NOMO-1 (cell line): ENCODE measurements at regions not wholly inside any gene's neighbourhood (a gene's known extent, or its start where the extent isn't known, plus 50 kb on each side); places are given as distances from the start of the nearest gene placed in this dataset.

Source experiments
- DNase-seq, 2 experiments: peaks; one replicate each; lab custom pipeline; 2025; ENCODE audit not compliant: unreplicated experiment in 2 of 2; lab: John Stamatoyannopoulos, UW

DNA sequence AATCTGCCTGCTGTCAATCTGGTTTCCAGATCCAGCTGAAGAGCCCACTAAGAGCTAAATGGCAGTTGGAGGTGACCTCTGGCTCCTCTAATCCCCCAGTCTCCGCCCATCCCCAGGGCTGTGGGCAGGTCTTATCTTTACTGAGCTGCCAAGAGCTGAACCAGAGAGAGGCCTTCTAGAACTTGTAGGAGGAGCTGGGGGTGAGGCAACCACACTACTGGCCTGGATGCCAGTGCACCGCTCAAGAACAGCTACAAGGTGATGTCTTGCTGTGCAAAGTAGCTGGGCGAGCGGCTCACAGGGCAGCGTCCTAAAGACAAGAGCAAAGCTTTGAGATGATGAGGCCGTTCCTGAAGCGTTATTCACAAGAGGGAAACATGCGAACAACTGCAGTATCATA is 374.6 kb downstream of the CTTN start:
- no peak for DNase-seq

DNA sequence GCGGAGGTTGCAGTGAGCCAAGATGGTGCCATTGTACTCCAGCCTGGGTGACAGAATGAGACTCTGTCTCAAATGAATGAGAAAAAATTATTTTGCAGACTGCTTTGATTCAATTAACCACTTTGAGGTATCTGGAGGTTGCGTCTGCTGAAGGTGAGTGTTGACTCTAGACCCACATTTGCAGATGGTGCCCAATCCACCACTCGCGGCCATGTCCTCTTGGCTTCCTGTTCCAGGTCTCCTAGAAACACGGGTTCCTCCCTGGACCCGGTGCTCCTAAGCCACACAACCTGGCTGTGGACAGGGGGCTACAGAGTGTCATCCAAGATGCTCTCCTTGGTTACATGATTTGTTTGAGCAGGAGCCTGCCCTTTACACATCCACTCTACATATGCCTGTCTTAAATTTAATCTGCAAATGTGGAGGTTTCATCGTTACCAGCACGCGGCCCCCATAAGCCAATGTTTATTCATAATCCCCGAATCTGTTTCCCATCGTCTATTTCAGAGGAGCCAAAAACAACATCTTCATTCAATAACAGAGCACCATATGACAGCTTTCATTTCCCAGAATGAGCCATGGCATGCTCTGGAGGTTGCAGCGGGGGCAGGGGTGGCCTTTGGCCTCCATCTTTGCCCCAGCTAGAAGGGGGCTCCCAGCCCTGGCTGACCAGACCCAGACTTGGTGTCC is 377.2 kb downstream of the CTTN start:
- no peak for DNase-seq

DNA sequence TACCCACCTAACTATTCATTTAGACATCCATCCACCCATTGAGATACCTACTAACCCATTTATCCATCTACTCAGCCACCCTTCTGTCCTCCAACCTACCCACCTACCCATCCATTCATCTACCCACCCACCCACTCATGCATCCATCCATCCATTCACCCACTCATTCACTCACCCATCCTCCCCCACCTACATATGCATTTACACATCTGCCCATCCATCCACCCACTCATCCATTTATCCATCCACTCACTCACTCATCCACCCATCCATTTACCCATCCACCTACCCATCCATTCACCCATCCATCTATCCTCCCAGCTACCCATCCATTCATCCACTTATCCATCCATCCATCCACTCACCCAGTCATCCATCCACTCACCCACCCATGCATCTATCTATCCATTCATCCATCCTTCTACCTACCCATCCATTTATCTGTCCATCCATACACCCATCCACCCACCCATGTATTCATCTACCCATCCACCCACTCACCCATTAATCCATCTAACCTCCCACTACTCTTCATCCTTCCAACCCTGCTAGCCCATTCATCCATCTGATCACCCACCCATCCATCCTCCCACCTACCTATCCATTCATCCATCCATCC is 378.7 kb downstream of the CTTN start:
- no peak for DNase-seq

DNA sequence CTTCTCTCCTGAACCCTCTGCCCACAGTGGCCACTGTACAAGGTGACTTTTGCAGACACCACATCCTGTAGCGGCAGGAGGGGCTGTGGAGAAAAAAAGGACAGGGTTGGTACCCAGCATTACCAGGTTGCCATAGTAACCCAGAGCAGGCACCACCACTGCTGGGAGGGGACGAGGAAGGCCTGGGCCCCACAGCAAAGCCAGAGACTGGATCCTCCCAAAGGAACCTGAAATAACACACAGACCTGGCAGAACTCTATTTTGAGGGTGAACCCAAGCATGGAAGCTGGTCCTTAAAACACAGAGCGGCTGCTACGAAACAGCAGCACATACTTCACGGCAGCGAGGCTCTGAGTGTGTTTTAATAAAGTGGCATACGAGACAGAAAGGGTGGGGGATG is 380.6 kb downstream of the CTTN start:
- no peak for DNase-seq

DNA sequence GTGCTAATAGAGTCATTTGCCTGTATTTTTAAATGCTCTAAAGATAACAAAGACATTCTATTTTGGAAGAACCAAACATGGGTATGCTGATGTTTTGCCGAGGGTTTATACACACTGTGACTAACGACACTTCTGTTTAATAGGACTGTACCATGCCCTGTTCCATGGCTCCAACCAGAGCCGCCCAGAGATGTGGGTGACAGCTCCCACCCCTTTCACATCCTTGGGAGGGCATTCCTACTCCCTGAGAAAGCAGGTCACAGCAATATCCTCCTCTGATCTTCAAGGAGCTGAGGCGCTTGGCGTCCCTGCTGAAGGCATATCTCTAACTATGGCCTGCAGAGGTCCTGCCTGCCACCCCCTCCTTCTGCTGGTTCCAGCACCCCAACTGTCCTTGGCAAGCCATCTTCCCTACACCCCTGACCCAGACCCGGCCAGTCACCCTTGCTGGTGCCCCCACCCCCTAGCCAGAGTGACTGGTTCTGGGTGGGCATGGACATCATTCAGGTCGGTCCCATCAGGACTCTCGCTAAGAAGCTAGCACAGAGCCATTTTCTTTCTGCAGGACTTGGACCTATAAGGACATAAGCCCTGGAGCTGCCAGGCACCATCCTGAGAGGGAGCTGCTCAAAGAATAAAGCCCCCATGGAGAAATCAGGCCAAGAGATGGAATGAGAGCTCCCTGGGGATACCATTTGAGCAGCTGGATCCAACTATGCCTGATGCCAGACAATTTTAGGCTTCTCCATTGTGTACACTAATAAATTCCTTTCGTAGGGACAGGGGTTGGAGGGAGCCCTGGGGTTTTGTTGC is 381.3 kb downstream of the CTTN start:
- no peak for DNase-seq

DNA sequence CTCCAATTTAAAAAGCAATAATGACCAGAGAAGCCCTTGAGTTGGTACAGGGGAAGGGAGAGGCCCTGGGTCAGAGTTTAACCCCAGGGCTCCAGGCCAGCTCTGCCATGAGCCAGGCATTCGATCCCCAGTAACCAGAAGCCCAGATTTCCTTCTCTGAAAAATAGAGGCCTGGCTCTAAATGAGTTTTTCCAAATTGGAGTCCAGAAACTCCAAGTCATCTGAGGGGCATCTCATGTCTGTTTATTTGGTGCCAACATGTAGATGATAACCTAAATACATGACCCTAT is 381.9 kb downstream of the CTTN start:
- DNase-seq, result no peak

DNA sequence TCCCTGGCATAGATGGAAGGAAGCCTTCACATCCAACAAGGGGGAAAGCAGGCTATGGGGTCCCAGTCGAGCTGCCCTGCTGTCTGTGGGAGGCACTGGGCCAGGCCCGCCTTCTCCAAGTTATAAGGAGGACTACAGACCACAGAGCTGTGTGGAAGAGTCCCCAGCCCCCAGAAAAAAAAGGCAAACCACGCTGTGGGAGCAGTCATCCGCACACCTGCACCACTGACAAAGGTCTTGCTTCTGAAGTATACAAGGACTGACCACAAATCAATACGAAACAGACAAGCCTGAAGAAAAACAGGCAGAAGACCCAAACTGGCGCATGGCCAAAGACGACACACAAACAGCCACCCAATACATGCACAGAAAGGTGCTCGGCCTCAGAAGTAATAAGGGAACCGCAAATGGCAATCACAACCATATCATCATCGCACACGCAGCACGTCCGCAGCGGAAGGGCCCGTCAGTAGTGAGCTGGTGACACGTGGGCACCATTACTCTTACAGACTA is 384.1 kb downstream of the CTTN start:
- DNase-seq, result no peak

DNA sequence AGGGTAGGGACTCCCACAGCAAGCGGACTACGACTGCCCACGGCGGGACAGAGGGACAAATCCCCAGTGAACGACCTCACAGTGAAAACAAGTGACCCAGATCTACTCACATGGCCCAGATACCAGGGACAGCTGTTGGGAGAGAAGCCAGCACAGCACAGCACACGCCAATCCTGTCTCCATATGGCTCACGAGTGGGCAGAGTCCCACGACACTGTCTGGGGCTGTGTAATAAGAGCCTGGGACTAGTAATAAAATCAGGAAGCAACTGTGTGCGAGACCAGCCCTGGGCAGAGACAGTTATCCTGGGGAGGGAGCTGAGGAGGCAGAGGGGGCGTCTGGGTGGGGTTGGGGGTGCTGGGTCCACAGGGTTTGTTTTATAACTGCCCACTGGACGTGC is 385.0 kb downstream of the CTTN start:
- DNase-seq, result no peak

DNA sequence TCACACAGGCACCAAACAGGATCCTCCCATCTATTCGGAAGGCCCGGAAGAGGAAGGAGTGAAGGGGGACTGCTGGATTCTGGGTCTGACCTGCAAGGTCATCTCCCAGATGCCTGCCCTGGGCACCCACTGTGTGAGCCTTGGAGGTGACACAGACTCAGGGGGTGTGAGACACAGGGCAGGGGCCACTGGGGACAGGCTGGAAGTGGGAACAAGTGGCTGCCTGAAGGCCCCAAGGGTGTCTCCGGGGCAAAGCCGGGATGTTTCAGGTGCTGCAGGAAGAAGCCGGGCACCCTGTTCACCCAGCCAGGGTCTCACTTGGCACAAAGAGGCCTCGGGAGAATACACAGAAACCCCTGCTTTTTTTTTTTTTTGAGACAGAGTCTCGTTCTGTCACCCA is 385.5 kb downstream of the CTTN start:
- DNase-seq, result no peak

DNA sequence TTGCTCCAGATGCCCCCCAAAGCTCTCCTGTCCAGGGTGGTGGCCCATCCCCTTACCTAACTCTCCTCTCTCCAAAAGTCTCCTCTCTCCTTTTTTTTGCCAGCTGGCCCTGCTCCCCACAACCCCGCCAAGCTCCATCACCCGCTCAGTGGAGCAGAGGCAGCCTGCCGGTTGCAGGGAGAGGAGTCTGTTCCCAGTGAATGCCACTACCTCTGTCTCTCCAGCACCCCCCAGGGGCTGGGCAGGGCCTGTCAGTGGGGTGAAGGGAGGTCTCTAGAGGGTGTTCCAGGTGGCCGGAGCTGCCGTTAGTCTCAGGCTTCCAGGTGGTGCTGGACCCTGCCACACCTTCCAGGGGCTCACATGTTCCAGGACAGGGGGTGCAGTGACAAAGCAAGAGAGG is 387.0 kb downstream of the CTTN start:
- no peak for DNase-seq

DNA sequence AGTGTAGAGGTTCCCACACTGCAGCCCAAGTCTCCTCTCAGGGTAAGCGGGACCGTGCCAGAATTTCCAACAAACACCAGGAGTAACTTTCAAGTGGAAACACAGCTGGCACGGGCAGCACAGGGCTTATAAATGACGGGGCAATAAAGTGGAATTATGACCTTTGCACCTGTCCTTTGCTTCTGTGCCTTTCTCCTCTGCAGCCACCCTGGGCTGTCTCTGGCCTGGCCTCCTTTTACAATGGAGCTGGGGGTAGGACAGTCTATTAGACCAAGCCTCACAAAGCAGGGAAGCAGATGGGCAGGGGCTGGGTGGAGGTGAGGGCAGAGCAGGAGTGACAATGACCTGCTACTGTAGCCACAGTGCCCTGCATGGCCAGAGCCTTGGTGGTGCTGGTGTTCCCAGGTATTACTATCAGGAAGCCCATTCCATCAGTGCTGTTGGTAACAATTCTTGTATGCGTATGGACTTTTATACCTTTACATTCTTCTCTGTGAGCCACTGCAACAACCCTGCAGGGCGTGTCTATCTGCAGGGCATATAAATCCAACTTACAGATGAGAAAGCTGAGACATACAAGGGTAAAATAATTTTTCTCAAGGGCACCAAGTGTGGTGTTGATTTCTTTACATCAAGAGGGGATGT is 387.8 kb downstream of the CTTN start:
- DNase-seq, result no peak

DNA sequence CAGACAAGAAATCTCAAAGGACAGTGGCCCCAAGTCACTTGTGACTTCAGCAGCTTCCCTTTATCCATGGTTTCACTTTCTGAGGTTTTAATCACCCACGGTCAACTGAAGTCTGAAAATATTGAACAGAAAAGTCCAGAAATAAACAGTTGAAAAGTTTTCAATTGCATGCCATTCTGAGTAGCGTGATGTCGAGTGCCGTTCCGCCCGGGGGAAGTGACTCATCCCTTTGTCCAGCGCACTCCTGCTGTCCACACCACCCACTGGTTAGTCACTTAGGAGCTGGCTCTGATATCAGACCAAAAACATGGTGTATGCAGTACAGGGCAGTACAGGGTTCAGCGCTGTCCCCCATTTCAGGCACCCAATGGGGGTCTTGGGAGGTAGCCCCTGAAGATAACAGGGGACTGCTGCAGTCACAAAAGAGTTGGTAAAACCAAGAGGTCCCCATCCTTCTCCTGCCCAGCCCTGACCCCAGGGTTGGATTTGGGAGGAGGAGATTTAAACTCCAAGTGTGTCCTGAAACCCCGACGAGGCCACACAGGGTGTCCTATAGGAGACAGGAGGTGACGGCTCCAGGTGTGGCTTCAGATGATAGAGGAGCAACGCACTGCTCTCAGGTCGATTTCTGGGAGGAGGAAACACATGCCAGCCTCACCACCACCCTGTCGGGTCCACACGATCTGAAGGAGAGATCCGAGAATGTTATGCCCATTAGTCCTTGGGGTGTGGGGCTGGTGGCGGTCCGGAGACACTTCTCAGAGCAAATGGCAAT is 390.1 kb downstream of the CTTN start:
- DNase-seq, result no peak

DNA sequence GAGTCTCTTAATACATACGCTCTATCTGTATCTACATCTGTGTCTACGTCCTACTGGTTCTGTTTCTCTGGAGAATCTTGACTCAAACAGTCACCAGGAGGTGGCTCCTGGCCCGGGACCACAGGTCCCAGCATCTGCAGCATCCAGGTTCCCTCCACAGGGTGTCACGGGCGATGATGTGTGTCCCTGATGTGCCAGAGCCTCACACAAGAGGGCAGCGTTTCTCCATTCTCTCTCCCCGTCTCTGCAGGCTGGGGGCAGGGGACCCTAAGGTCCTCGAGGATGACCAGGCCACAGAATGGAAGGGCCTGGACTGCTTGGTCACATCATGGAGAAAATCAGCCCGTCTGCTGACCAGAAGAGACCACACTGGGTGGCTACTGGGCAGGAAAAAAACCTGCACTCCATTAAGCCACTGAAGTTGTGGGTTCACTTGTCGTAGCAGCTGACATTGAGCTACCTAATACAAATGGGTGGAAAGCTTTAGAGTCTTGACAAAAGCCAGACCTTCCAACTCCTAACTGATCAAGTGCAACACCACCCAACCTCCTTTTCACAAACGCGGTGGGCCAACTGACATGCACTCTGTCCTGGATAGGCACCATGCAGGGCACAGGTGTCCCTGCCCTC is 392.5 kb downstream of the CTTN start:
- no peak for DNase-seq

DNA sequence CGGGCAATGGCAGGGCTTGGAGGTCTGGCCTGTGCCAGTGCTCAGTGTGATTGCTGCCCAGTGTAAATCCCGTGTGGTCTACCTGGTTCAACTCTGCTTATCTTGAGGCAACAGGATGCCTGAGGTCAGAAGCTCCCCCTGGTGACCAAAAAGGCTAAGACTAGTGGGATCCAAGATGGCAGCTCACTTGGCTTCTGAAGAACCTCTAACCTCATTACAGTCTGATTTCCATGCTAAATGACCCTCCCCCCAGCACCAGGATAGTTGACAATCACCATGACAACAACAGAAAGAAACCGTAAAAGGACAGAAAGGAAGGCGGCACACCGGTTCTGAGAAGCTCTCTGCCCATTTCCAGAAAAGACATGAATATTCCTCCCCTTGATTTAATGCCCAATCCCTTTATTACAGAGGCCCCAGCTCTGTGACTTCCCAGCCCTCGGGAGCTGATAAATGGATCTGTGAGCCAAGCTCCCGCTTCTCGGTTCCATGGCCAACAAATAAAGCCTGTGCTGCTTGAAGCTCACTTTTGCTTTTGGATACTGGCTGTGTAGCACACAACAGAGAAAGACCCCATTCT is 398.4 kb downstream of the CTTN start:
- no peak for DNase-seq

DNA sequence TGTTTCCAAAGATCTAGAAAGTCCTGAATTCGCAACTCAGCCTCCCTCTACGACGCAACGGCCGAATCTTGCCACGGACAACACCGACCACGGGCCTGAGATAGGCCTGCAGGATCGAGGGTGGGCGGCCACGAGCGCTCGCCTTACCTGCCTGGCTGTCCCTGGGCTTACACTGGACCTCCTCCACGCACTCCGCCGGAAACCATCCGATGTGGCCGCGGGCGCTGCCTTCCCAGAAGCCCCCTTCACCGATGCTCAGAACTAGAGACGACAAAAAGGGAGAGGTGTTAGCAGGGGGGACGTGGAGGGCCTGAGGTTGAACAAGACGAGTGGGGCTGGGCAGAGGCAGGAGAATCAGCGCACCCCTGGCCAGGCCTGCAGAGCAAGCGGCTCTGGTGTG is 400.0 kb downstream of the CTTN start:
- DNase-seq, result no peak

DNA sequence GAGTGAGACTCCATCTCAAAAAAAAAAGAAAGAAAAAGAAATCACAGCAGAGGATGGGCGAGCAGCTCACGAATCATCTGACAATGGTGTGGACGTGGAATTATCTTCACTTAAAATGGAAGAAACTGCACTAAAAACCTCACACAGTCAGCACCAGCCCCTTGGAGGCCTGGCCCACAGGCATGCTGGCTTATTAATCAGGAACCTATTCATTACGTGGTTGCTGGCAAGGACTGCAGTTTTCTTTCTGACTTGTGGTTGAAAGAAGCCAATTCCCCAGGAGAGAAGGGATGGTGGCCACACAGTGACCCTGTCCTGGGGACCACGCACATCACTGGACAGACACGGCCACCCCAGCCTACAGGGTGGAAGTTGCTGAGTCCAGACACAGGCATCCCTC is 401.1 kb downstream of the CTTN start:
- no peak for DNase-seq

DNA sequence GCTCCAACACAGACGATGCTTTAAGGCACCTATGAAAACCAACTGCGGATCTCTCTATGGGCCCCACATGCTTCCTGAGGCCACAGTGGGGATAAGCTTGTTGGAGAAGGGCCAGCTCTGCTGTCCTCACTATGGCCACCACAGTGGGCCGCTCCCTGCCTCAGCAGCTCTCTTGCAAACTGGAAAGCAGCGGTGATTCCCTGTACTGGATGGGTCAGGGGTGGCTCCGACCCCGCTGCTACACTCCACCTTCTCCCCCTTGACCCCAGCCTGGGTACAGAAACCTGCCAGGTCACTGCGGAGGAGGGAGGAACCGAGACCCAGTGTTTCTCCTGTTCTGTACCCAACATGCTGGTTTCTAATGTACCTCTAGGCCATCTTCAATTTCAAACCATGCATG is 403.9 kb downstream of the CTTN start:
- no peak for DNase-seq

DNA sequence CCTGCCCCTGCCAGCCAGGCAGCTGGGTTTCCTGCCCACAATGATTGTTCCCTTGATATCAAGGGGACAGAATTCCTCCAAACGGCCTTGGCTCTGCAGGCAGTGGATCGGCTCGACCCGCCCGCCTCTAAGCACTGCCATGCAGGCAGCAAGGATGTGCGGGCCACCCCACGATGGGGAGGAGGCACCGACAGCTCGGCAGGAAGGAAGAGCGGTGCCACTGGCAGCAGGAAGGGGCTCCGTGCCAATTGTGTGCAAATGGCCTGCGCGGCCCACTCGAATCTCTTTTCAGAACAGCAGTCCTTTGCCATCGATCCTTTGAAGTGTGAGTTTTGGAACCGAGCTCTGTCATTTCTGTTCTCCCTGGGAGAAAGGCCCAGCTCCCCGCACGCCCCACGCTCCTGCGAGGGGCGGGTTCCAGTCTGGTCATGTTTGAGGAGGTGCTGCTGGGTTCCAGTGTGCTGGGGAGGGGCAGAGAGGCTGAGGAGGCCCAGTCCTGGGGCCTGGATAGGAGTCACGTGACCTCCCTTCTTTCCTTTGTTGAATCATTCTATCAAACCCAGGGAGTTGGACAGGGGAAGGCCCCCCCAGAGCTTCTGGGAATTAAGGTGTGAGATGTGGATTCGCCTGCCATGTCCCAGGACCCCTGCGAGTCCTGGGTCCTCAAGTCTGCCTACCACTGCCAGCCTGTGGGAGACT is 406.0 kb downstream of the CTTN start:
- DNase-seq, result no peak

DNA sequence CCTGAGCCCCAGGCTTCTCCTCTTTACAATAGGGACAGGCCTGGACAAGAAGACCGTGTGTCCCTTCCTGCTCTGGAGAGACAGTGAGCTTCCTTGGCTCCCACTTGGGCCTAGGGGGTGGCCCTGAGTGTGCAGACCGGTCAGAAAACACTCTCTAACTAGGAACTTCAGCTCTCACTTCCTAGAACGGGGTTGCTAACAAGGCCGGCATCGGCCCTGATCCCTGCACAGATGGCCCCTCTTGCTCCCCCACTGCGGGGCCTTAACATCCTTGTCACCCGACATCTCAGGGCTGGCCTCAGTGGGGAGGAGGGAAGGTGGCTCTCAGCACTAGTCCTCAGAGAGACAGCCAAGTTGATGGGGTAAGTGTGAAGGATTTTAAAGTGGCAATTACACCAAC is 406.9 kb downstream of the CTTN start:
- no peak for DNase-seq
